Fibroblast of mammary gland (primary cell): ENCODE measurements at regions not wholly inside any gene's neighbourhood (a gene's known extent, or its start where the extent isn't known, plus 50 kb on each side); places are given as distances from the start of the nearest gene placed in this dataset.
"Not testable (repeated sequence)": the region's sequence is repeated elsewhere in the genome, so short reads cannot be mapped to it uniquely, and the experiment has no call there.

ENCODE experiments used
- DNase-seq: peaks from one replicate; pipeline ENCODE4 v3.0.0-alpha.2; 2010; ENCODE audit warnings: low read depth
- H3K4me3 ChIP-seq: 2 replicates; pipeline ENCODE4 v1.5.1; 2011; ENCODE audit warnings: low read depth, mild to moderate bottlenecking, low read length, moderate library complexity; ENCODE audit not compliant: control insufficient read depth
- CTCF ChIP-seq: conservative IDR thresholded peaks from 2 replicates; pipeline ENCODE4 v1.5.1; 2011; ENCODE audit warnings: low read depth, low read length, inconsistent platforms; ENCODE audit not compliant: control insufficient read depth, insufficient read depth

GRCh38 chr5:62214701-62215100 lies 91.3 kb upstream of the KIF2A start:
- no peak overlapping the region for H3K4me3 ChIP-seq
- peak; percentile 55 for DNase-seq
- no peak for TF ChIP-seq CTCF

GRCh38 chr5:62216603-62217002 lies 89.4 kb upstream of the KIF2A start:
- DNase-seq, H3K4me3 ChIP-seq: not testable (repeated sequence)

DNA sequence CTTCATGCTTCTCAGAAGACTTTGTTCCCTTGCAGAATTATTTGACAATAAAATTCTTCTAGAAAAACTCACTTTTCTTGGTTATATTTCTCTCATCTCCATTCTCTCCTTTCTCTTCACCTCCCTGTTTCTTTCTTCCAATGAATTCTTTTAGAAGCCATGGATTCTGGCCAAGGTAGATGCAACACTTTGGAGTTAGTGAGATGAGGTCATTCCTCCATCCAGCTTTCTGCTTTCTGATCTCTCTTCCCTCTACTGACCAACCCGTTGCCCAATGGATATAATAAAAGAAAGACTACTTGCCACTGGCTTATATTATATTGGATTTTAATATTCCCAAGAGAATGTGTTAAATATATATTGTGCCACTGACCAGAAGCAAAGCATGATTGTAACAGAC lies 88.9 kb upstream of the KIF2A start:
- not testable (repeated sequence) for H3K4me3 ChIP-seq

GRCh38 chr5:62218860-62219259 lies 87.1 kb upstream of the KIF2A start:
- DNase-seq, H3K4me3 ChIP-seq: not testable (repeated sequence)

More for the DNA sequence above, 88.9 kb upstream of the KIF2A start:
- peak; percentile 37 for DNase-seq

DNA sequence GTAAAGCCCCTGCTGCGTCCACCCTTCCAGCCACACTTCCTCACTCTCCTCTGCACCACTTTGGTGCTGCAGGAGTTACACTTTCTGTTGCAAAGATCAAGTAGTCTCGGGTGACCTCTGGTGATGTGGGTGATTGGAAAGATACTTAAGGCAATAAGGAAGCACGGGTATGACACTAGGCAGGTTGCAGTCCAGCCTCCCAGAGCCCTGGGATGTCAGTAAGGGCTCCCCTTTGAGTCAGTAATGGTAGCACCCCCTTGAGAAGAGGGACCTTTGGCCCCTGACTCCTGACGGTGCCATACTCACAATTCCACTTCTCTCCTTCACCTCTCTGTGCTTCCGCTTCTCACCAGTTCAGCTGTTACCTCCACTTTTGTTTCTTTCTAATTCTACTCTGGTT lies 84.1 kb upstream of the KIF2A start:
- H3K4me3 ChIP-seq, DNase-seq: not testable (repeated sequence)

- H3K4me3 ChIP-seq: not testable (repeated sequence)
- peak; percentile 67 for DNase-seq
Observed at GRCh38 chr5:62222305-62222704, 83.7 kb upstream of the KIF2A start.

- peak; percentile 28 for TF ChIP-seq CTCF
- not testable (repeated sequence) for H3K4me3 ChIP-seq
- peak; percentile 5 for DNase-seq
Observed at GRCh38 chr5:62223312-62223670, 82.7 kb upstream of the KIF2A start.

DNA sequence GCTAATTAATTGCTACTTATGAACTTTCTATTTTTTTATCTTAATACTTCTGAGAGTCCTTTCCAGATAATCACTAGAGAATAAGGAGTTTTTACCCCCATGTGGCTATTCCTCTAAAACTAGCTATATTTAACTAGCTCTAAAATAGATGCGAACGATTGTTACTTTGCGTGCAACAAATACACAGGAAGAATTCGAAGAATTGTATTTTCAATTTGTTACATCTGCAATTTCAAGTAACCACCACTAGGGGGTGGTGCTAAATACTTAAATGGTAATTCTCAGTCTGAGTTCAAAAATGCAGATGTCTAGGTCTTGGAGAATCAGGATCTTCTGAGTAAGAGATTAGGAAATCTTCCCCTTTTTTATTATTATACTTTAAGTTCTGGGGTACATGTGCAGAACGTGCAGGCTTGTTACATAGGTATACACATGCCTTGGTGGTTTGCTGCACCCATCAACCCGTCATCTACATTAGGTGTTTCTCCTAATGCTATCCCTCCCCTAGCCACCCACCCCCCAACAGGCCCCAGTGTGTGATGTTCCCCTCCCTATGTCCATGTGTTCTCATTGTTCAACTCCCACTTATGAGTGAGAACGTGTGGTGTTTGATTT lies 80.9 kb upstream of the KIF2A start:
- DNase-seq, H3K4me3 ChIP-seq: not testable (repeated sequence)

- DNase-seq, H3K4me3 ChIP-seq: not testable (repeated sequence)
Observed at GRCh38 chr5:62230876-62231388, 75.1 kb upstream of the KIF2A start.

GRCh38 chr5:62231576-62231975 lies 74.4 kb upstream of the KIF2A start:
- DNase-seq: no peak
- TF ChIP-seq CTCF: no peak

GRCh38 chr5:62232218-62232617 lies 73.8 kb upstream of the KIF2A start:
- not testable (repeated sequence) for H3K4me3 ChIP-seq, DNase-seq

More at GRCh38 chr5:62231576-62231975, 74.4 kb upstream of the KIF2A start:
- H3K4me3 ChIP-seq: no peak overlapping the region

- DNase-seq: peak; percentile 77
- not testable (repeated sequence) for H3K4me3 ChIP-seq
Observed at GRCh38 chr5:62233083-62234046, 72.6 kb upstream of the KIF2A start.

DNA sequence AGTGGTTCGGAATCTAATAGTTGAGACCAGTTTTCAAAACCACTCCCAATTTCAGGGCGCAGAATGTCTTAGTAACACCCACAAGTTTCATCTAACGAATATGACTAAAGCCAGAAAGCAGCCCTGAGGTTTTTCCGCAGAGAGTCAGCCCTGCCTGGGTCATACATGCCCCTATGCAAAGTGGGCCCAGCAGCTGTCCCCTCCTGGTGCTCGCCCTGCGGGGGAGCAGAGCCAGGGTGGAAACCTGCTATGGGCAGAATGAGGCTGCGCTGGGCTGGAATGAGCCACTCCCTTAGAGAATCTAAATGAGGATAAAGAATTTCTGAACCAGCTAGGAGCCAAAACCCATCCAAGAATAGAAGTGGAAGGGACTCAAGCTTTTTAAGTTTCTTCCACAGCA lies 69.4 kb upstream of the KIF2A start:
- DNase-seq, H3K4me3 ChIP-seq: not testable (repeated sequence)

DNA sequence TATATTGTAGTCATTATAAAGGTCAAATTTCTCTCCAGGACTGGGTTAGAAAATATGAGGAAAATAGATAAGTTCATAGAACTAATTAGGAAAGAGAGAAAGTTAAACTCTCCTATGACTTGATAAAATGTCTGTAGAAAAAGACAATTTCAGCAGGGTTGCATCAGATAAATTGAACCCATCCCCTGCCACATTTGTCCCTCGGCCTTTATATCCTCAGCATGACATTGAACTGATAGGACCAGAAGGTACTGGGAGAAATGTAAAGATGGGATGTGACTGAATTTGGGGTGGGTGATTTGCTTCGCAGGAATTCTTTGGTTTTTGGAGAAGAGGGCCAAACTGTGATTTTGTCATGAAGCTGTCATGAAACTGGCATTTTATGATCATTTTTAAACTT lies 68.1 kb upstream of the KIF2A start:
- not testable (repeated sequence) for DNase-seq, H3K4me3 ChIP-seq

DNA sequence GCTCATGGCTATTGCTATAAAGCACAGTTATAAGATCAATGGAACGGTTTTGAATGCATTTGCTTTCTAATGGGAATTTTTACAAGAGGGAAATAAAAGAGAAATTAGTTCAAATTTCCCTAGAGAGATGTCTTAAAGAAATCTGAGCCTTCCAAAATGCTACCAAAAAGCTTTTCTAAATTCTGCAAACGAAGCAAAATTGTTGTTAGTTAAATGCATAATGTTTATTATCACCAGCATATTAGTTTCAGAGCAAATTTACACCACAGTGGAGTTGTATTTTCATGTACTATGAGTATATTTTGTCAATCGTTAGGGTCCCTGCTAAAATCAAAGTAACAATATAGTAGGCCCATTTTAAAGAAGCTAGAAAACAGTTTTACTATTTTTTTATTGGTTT lies 67.4 kb upstream of the KIF2A start:
- not testable (repeated sequence) for DNase-seq, H3K4me3 ChIP-seq
